ENCODE measurements at regions not wholly inside any gene's neighbourhood (a gene's known extent, or its start where the extent isn't known, plus 50 kb on each side); places are given as distances from the start of the nearest gene placed in this dataset.

DNA sequence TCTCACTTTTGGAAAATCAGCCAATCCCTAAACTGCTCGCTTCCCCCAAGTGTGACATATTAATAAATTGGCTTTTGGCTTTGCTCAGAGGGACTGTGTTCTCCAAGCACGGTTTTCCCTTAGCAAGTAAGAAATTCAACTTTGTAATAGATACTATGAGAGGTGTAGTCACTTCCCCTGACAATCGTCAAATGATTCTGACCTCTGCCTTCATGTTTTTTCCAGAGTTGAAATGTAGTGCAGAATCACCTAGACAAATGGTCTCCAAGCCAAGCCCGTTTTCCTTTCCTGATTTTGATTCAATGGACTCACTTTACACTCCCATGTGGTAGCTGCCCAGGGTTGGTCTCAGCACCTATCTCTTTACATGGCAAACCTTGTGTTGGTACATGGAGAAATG, 99.1 kb downstream of the ARL4A start:
- TF ChIP-seq POLR2AphosphoS5 (IDR thresholded peaks at IDR 0.05; ENCODE audit: low read length), result no peak
- no peak for TF ChIP-seq EP300 (IDR thresholded peaks at IDR 0.05; ENCODE audit: borderline replicate concordance in 1 of 2, control insufficient read depth in 1 of 2, low read depth in 2 of 2, low read length in 2 of 2)
- no peak for TF ChIP-seq CTCF (IDR thresholded peaks at IDR 0.05 in 2 of 3, conservative IDR thresholded peaks at IDR 0.05 in 1 of 3; ENCODE audit: control insufficient read depth in 2 of 3, extremely low read depth in 1 of 3, insufficient read depth in 1 of 3, low read depth in 3 of 3, low read length in 3 of 3)
- no peak for TF ChIP-seq KDM1A (IDR thresholded peaks at IDR 0.05; ENCODE audit: borderline replicate concordance)
- no peak for TF ChIP-seq NFYA (IDR thresholded peaks at IDR 0.05; ENCODE audit: borderline replicate concordance, low read depth, low read length)
- TF ChIP-seq NRF1 (conservative IDR thresholded peaks at IDR 0.05; ENCODE audit: low read depth, low read length), result no peak
- no peak for TF ChIP-seq POLR2A (IDR thresholded peaks at IDR 0.05; ENCODE audit: low read depth, low read length)
- no peak for TF ChIP-seq SREBF2 (IDR thresholded peaks at IDR 0.05; ENCODE audit: low read length)
- no peak for TF ChIP-seq TAF1 (IDR thresholded peaks at IDR 0.05; ENCODE audit: borderline replicate concordance, low read depth, low read length)
- TF ChIP-seq, protein P1, sequence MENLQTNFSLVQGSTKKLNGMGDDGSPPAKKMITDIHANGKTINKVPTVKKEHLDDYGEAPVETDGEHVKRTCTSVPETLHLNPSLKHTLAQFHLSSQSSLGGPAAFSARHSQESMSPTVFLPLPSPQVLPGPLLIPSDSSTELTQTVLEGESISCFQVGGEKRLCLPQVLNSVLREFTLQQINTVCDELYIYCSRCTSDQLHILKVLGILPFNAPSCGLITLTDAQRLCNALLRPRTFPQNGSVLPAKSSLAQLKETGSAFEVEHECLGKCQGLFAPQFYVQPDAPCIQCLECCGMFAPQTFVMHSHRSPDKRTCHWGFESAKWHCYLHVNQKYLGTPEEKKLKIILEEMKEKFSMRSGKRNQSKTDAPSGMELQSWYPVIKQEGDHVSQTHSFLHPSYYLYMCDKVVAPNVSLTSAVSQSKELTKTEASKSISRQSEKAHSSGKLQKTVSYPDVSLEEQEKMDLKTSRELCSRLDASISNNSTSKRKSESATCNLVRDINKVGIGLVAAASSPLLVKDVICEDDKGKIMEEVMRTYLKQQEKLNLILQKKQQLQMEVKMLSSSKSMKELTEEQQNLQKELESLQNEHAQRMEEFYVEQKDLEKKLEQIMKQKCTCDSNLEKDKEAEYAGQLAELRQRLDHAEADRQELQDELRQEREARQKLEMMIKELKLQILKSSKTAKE (IDR thresholded peaks at IDR 0.05; ENCODE audit: low read depth, poor library complexity, severe bottlenecking), result no peak
- no peak for TF ChIP-seq SIN3A (IDR thresholded peaks at IDR 0.05; ENCODE audit: low read depth, low read length)
- no peak for TF ChIP-seq ZBTB33 (IDR thresholded peaks at IDR 0.05)

All from GM12878 (cell line).